GM12878 (cell line): ENCODE measurements at regions not wholly inside any gene's neighbourhood (a gene's known extent, or its start where the extent isn't known, plus 50 kb on each side); places are given as distances from the start of the nearest gene placed in this dataset.

Experiments
- KAT2A ChIP-seq: conservative IDR thresholded peaks from 2 replicates; pipeline ENCODE4 v1.6.1; 2011; ENCODE audit warnings: low read depth, low read length; ENCODE audit not compliant: control insufficient read depth
- SIN3A ChIP-seq: IDR thresholded peaks from 2 replicates; pipeline ENCODE4 v1.6.1; 2012; ENCODE audit warnings: low read depth, low read length, improper control_type of control experiment
- TF ChIP-seq, protein P1 (sequence below): fragments of 450-650 bp; IDR thresholded peaks from 2 replicates; pipeline ENCODE4 v1.6.1; 2016; ENCODE audit warnings: mild to moderate bottlenecking, moderate library complexity, borderline replicate concordance
- TF ChIP-seq, protein P2 (sequence below): IDR thresholded peaks from 2 replicates; pipeline ENCODE4 v1.6.1; 2012; ENCODE audit warnings: low read length, inconsistent platforms
- TF ChIP-seq, protein P3 (sequence below): fragments of 450-650 bp; IDR thresholded peaks from 2 replicates; pipeline ENCODE4 v1.6.1; 2018; ENCODE audit warnings: borderline replicate concordance, mild to moderate bottlenecking; ENCODE audit not compliant: partially characterized antibody
- TF ChIP-seq, protein P4 (sequence below), 3 experiments: IDR thresholded peaks in 2 of 3; conservative IDR thresholded peaks in 1 of 3; 2 replicates each; pipeline ENCODE4 v1.5.1; 2011; ENCODE audit warnings: low read depth in 3 of 3, low read length in 3 of 3, mild to moderate bottlenecking in 3 of 3, control low read depth in 2 of 3, moderate library complexity in 2 of 3, inconsistent platforms in 1 of 3, mixed read lengths in 1 of 3; ENCODE audit not compliant: control insufficient read depth in 2 of 3, insufficient read depth in 1 of 3; ENCODE audit errors: extremely low read depth in 1 of 3

DNA sequence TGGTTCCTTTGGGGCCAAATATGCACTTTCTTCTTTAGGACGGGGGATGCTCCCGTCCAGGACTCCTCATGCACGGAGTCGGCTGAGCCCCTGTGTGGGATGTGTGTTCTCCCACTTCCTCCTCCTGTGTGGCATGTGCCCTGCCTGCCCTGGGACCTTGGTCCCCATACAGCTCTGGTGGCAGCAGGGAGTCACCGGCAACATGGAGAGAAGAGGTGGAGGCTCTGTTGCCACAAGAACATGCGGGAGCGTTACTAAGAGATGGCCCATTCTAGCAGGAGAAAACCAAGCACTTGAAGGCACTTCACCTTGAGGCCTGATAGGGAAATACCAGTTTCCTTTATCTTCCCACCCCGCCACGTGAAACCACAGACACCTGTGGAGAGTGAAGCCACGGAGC, 98.0 kb downstream of the DDX1 start (continued):
- TF ChIP-seq, protein P1, sequence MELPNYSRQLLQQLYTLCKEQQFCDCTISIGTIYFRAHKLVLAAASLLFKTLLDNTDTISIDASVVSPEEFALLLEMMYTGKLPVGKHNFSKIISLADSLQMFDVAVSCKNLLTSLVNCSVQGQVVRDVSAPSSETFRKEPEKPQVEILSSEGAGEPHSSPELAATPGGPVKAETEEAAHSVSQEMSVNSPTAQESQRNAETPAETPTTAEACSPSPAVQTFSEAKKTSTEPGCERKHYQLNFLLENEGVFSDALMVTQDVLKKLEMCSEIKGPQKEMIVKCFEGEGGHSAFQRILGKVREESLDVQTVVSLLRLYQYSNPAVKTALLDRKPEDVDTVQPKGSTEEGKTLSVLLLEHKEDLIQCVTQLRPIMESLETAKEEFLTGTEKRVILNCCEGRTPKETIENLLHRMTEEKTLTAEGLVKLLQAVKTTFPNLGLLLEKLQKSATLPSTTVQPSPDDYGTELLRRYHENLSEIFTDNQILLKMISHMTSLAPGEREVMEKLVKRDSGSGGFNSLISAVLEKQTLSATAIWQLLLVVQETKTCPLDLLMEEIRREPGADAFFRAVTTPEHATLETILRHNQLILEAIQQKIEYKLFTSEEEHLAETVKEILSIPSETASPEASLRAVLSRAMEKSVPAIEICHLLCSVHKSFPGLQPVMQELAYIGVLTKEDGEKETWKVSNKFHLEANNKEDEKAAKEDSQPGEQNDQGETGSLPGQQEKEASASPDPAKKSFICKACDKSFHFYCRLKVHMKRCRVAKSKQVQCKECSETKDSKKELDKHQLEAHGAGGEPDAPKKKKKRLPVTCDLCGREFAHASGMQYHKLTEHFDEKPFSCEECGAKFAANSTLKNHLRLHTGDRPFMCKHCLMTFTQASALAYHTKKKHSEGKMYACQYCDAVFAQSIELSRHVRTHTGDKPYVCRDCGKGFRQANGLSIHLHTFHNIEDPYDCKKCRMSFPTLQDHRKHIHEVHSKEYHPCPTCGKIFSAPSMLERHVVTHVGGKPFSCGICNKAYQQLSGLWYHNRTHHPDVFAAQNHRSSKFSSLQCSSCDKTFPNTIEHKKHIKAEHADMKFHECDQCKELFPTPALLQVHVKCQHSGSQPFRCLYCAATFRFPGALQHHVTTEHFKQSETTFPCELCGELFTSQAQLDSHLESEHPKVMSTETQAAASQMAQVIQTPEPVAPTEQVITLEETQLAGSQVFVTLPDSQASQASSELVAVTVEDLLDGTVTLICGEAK, result no peak
- TF ChIP-seq, protein P2, sequence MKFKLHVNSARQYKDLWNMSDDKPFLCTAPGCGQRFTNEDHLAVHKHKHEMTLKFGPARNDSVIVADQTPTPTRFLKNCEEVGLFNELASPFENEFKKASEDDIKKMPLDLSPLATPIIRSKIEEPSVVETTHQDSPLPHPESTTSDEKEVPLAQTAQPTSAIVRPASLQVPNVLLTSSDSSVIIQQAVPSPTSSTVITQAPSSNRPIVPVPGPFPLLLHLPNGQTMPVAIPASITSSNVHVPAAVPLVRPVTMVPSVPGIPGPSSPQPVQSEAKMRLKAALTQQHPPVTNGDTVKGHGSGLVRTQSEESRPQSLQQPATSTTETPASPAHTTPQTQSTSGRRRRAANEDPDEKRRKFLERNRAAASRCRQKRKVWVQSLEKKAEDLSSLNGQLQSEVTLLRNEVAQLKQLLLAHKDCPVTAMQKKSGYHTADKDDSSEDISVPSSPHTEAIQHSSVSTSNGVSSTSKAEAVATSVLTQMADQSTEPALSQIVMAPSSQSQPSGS, result no peak
- TF ChIP-seq KAT2A (no peak), SIN3A (no peak)
- TF ChIP-seq, protein P3, sequence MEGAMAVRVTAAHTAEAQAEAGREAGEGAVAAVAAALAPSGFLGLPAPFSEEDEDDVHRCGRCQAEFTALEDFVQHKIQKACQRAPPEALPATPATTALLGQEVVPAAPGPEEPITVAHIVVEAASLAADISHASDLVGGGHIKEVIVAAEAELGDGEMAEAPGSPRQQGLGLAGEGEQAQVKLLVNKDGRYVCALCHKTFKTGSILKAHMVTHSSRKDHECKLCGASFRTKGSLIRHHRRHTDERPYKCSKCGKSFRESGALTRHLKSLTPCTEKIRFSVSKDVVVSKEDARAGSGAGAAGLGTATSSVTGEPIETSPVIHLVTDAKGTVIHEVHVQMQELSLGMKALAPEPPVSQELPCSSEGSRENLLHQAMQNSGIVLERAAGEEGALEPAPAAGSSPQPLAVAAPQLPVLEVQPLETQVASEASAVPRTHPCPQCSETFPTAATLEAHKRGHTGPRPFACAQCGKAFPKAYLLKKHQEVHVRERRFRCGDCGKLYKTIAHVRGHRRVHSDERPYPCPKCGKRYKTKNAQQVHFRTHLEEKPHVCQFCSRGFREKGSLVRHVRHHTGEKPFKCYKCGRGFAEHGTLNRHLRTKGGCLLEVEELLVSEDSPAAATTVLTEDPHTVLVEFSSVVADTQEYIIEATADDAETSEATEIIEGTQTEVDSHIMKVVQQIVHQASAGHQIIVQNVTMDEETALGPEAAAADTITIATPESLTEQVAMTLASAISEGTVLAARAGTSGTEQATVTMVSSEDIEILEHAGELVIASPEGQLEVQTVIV, result no peak
- TF ChIP-seq, protein P4, sequence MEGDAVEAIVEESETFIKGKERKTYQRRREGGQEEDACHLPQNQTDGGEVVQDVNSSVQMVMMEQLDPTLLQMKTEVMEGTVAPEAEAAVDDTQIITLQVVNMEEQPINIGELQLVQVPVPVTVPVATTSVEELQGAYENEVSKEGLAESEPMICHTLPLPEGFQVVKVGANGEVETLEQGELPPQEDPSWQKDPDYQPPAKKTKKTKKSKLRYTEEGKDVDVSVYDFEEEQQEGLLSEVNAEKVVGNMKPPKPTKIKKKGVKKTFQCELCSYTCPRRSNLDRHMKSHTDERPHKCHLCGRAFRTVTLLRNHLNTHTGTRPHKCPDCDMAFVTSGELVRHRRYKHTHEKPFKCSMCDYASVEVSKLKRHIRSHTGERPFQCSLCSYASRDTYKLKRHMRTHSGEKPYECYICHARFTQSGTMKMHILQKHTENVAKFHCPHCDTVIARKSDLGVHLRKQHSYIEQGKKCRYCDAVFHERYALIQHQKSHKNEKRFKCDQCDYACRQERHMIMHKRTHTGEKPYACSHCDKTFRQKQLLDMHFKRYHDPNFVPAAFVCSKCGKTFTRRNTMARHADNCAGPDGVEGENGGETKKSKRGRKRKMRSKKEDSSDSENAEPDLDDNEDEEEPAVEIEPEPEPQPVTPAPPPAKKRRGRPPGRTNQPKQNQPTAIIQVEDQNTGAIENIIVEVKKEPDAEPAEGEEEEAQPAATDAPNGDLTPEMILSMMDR (IDR thresholded peaks at IDR 0.05 in 2 of 3, conservative IDR thresholded peaks at IDR 0.05 in 1 of 3; ENCODE audit: control insufficient read depth in 2 of 3, extremely low read depth in 1 of 3, insufficient read depth in 1 of 3, low read depth in 3 of 3, low read length in 3 of 3), result no peak
